Midbrain (tissue), 1 donor: ENCODE measurements at regions not wholly inside any gene's neighbourhood (a gene's known extent, or its start where the extent isn't known, plus 50 kb on each side); places are given as distances from the start of the nearest gene placed in this dataset.
"Not testable (repeated sequence)": the region's sequence is repeated elsewhere in the genome, so short reads cannot be mapped to it uniquely, and the experiment has no call there.

ENCODE experiments used
- DNase-seq: peaks from one replicate; lab custom pipeline; 2025; lab: John Stamatoyannopoulos, UW

- DNase-seq = no peak
These were observed 117.0 kb upstream of the PMEPA1 start for GRCh38 chr20:57826666-57827287.

- no peak for DNase-seq
These were observed 115.1 kb upstream of the PMEPA1 start for GRCh38 chr20:57824909-57825308.

GRCh38 chr20:57821935-57822334 is 112.1 kb upstream of the PMEPA1 start:
- no peak for DNase-seq

- DNase-seq = no peak
These were observed 110.0 kb upstream of the PMEPA1 start for GRCh38 chr20:57819691-57820380.

GRCh38 chr20:57819291-57819690 is 109.5 kb upstream of the PMEPA1 start:
- DNase-seq = no peak

GRCh38 chr20:57818418-57819181 is 108.8 kb upstream of the PMEPA1 start:
- no peak for DNase-seq

GRCh38 chr20:57815405-57815804 is 105.6 kb upstream of the PMEPA1 start:
- no peak for DNase-seq

GRCh38 chr20:57814529-57814928 is 104.7 kb upstream of the PMEPA1 start:
- DNase-seq = no peak

GRCh38 chr20:57813509-57814269 is 103.9 kb upstream of the PMEPA1 start:
- DNase-seq = no peak

- not testable (repeated sequence) for DNase-seq
These were observed 102.8 kb upstream of the PMEPA1 start for GRCh38 chr20:57812632-57813031.

- DNase-seq = peak; percentile 2
These were observed 101.7 kb upstream of the PMEPA1 start for GRCh38 chr20:57811374-57812020.

- no peak for DNase-seq
These were observed 100.9 kb upstream of the PMEPA1 start for GRCh38 chr20:57810511-57811373.

GRCh38 chr20:57809661-57810172 is 99.9 kb upstream of the PMEPA1 start:
- no peak for DNase-seq

- DNase-seq = no peak
These were observed 99.3 kb upstream of the PMEPA1 start for GRCh38 chr20:57809149-57809548.

GRCh38 chr20:57808264-57809070 is 98.7 kb upstream of the PMEPA1 start:
- DNase-seq = no peak

GRCh38 chr20:57807401-57808263 is 97.8 kb upstream of the PMEPA1 start:
- DNase-seq = no peak

GRCh38 chr20:57806975-57807374 is 97.2 kb upstream of the PMEPA1 start:
- DNase-seq = no peak

GRCh38 chr20:57806476-57806875 is 96.7 kb upstream of the PMEPA1 start:
- no peak for DNase-seq

- no peak for DNase-seq
These were observed 95.9 kb upstream of the PMEPA1 start for GRCh38 chr20:57805747-57806146.
